ENCODE measurements at regions not wholly inside any gene's neighbourhood (a gene's known extent, or its start where the extent isn't known, plus 50 kb on each side); places are given as distances from the start of the nearest gene placed in this dataset.

- TF ChIP-seq POLR2AphosphoS5 (IDR thresholded peaks at IDR 0.05) (no peak), CTCF (IDR thresholded peaks at IDR 0.05) (no peak), POLR2A (IDR thresholded peaks at IDR 0.05) (no peak), EP300 (IDR thresholded peaks at IDR 0.05) (no peak)
Observed at GRCh38 chr20:39983183-39983582, 705.9 kb downstream of the MAFB start.
